Osteocyte (in vitro differentiated cells): ENCODE measurements at regions not wholly inside any gene's neighbourhood (a gene's known extent, or its start where the extent isn't known, plus 50 kb on each side); places are given as distances from the start of the nearest gene placed in this dataset.

Source experiments
- DNase-seq: peaks from one replicate; pipeline ENCODE4 v3.0.0; 2021; ENCODE audit warnings: mixed read lengths; ENCODE audit not compliant: unreplicated experiment; ENCODE audit errors: extremely low spot score
- H3K27ac Mint-ChIP-seq: one replicate; pipeline ENCODE4 v1.8.0; 2021; ENCODE audit warnings: mild to moderate bottlenecking, mixed read lengths; ENCODE audit not compliant: unreplicated experiment
- H3K27me3 Mint-ChIP-seq: one replicate; pipeline ENCODE4 v1.8.0; 2021; ENCODE audit warnings: mixed read lengths; ENCODE audit not compliant: unreplicated experiment
- H3K36me3 Mint-ChIP-seq: one replicate; pipeline ENCODE4 v1.8.0; 2021; ENCODE audit warnings: mixed read lengths; ENCODE audit not compliant: unreplicated experiment
- H3K4me1 Mint-ChIP-seq: one replicate; pipeline ENCODE4 v1.8.0; 2021; ENCODE audit warnings: mixed read lengths; ENCODE audit not compliant: unreplicated experiment
- H3K4me3 Mint-ChIP-seq: one replicate; pipeline ENCODE4 v1.8.0; 2021; ENCODE audit warnings: mild to moderate bottlenecking, moderate library complexity, mixed read lengths; ENCODE audit not compliant: unreplicated experiment
- H3K9me3 Mint-ChIP-seq: one replicate; pipeline ENCODE4 v1.8.0; 2021; ENCODE audit warnings: mixed read lengths; ENCODE audit not compliant: unreplicated experiment
- CTCF ChIP-seq: fragments of 200-600 bp; sonication (generic); IDR thresholded peaks from 2 replicates; pipeline ENCODE4 v1.5.0; 2021; ENCODE audit warnings: antibody characterized with exemption, mild to moderate bottlenecking, moderate library complexity

GRCh38 chr2:221833966-221834365 is 261.9 kb upstream of the EPHA4 start:
- Mint-ChIP-seq H3K9me3 (peaks cover 4% of the 10 kb centered on the region), H3K36me3 (no peaks in the 10 kb centered on the region), H3K27me3 (no peaks in the 10 kb centered on the region), H3K4me3 (no peak overlapping the region), H3K4me1 (no peaks in the 10 kb centered on the region), H3K27ac (no peak overlapping the region)
- no peak for TF ChIP-seq CTCF
- DNase-seq: no peak

DNA sequence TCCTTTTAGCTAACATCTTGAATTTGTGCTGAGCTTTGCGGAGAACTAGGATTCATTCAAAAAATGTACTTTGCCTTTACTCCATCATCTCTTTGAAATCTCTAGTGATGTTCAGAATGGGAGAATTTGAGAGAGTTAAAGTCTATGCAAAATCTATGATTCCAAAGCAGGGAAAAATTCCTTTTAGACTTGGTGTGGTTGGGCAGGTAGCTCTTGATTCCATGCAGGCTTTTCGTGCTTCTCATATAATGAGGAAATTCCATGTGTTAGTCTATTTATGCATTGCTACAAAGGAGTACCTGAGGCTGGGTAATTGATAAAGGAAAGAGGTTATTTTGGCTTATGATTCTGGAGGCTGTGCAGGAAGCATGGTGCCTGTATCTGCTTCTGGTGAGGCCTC is 258.9 kb upstream of the EPHA4 start:
- no peak for TF ChIP-seq CTCF
- no peaks in the 10 kb centered on the region for H3K27me3 Mint-ChIP-seq
- no peak overlapping the region for H3K27ac Mint-ChIP-seq

GRCh38 chr2:221822416-221822815 is 250.3 kb upstream of the EPHA4 start:
- H3K4me1 Mint-ChIP-seq: no peaks in the 10 kb centered on the region
- peaks cover 7% of the 10 kb centered on the region for H3K9me3 Mint-ChIP-seq
- no peak overlapping the region for H3K4me3 Mint-ChIP-seq
- H3K27me3 Mint-ChIP-seq: no peaks in the 10 kb centered on the region
- no peak for DNase-seq
- no peak overlapping the region for H3K27ac Mint-ChIP-seq
- H3K36me3 Mint-ChIP-seq: no peaks in the 10 kb centered on the region
- no peak for TF ChIP-seq CTCF

More for the DNA sequence above, 258.9 kb upstream of the EPHA4 start:
- peaks cover 9% of the 10 kb centered on the region for H3K9me3 Mint-ChIP-seq
- H3K4me3 Mint-ChIP-seq: no peak overlapping the region
- H3K36me3 Mint-ChIP-seq: no peaks in the 10 kb centered on the region
- DNase-seq: no peak
- H3K4me1 Mint-ChIP-seq: no peaks in the 10 kb centered on the region

DNA sequence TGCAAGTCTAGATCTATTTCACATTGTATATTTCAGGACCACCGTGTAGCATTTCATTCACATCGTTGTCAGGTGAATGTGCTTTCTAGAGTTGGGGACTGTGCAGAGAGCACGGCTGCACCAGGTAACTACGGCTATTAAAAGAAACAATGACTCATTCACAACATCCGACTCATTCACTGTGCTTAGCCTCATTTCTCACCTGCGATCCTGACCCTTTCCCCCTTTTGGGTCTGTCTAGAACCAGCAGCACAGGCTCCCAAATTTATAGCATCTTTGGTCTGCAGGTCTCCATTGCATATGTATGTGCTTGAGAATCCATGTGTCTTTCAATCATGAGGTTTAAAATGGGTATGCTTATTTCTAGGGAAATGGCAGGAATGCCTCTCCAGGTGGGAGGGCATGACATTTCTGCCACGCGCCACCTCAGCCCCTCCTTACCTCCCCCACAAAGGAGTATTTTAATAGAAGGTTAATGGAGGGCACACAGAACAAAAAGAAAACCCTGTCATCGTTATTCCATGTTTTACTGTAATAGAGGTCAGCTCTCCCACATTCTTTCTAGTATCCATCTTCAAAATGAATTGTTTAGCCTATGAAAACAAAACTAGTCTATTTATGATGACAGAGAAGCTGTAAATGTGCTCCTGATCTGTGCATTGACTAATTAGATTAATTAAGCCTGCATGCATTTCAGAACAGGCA is 246.7 kb upstream of the EPHA4 start:
- Mint-ChIP-seq H3K36me3 (no peaks in the 10 kb centered on the region), H3K27me3 (no peaks in the 10 kb centered on the region), H3K9me3 (peaks cover 4% of the 10 kb centered on the region), H3K27ac (no peak overlapping the region), H3K4me1 (no peaks in the 10 kb centered on the region), H3K4me3 (no peak overlapping the region)
- TF ChIP-seq CTCF: no peak
- no peak for DNase-seq

- H3K4me1 Mint-ChIP-seq: no peaks in the 10 kb centered on the region
- TF ChIP-seq CTCF: no peak
- DNase-seq: no peak
- no peak overlapping the region for H3K27ac Mint-ChIP-seq
- peaks cover 5% of the 10 kb centered on the region for H3K9me3 Mint-ChIP-seq
- H3K4me3 Mint-ChIP-seq: no peak overlapping the region
- H3K27me3 Mint-ChIP-seq: no peaks in the 10 kb centered on the region
- no peaks in the 10 kb centered on the region for H3K36me3 Mint-ChIP-seq
Observed at GRCh38 chr2:221817878-221818277, 245.8 kb upstream of the EPHA4 start.
